ENCODE measurements at regions not wholly inside any gene's neighbourhood (a gene's known extent, or its start where the extent isn't known, plus 50 kb on each side); places are given as distances from the start of the nearest gene placed in this dataset.

- TF ChIP-seq CTCF (IDR thresholded peaks at IDR 0.05; ENCODE audit: low read depth, low read length) (no peak), POLR2A (IDR thresholded peaks at IDR 0.05; ENCODE audit: extremely low read depth, insufficient read length) (no peak), MAX (IDR thresholded peaks at IDR 0.05; ENCODE audit: low read depth, low read length) (no peak), MYC (IDR thresholded peaks at IDR 0.05; ENCODE audit: low read depth, low read length) (no peak)
Observed at GRCh38 chr2:11101430-11101829, 53.8 kb upstream of the SLC66A3 start.

Data from NB4 (cell line).